IMR-90 (cell line): ENCODE measurements at regions not wholly inside any gene's neighbourhood (a gene's known extent, or its start where the extent isn't known, plus 50 kb on each side); places are given as distances from the start of the nearest gene placed in this dataset.

Experiments used
- ATAC-seq: fragments of 200-7000 bp; cut with Tn5 transposase; 2 replicates; pipeline ENCODE4 v1.9.1; 2020; ENCODE audit warnings: low read depth, mild to moderate bottlenecking, moderate library complexity
- BruUV-seq: library from RNA; stranded (reverse); fragments of 400-500 nt; replicated peaks from 2 replicates; lab custom pipeline; 2021; lab: Mats Ljungman, UMichigan
- CTCF ChIA-PET: fragments of 300-600 bp; formaldehyde crosslinking; extraction: SDS; loops from one replicate; lab custom pipeline; 2021; ENCODE audit warnings: antibody characterized with exemption; lab: Yijun Ruan, JAX
- POLR2A ChIA-PET: fragments of 300-600 bp; sonication (Branson Sonifier 250); formaldehyde crosslinking; loops from one replicate; lab custom pipeline; 2022; ENCODE audit warnings: antibody characterized with exemption; ENCODE audit not compliant: unreplicated experiment; lab: Charles Lee
- DNase-seq: peaks from one replicate; pipeline ENCODE4 v3.0.0; 2013
- H2AFZ ChIP-seq: replicated peaks from 2 replicates; pipeline ENCODE3; 2013; ENCODE audit warnings: low read length, mild to moderate bottlenecking; ENCODE audit not compliant: poor library complexity
- H2AK5ac ChIP-seq: 2 replicates; pipeline ENCODE4 v1.6.1; 2013; ENCODE audit warnings: low read depth, low read length, inconsistent platforms
- H2AK9ac ChIP-seq: replicated peaks from 2 replicates; pipeline ENCODE3; 2013; ENCODE audit warnings: mild to moderate bottlenecking, low read depth, low read length, moderate library complexity; ENCODE audit not compliant: poor library complexity
- H2BK120ac ChIP-seq: 2 replicates; pipeline ENCODE4 v1.6.1; 2013; ENCODE audit warnings: low read depth, low read length, inconsistent platforms
- H2BK15ac ChIP-seq: 3 replicates; pipeline ENCODE4 v1.6.1; 2013; ENCODE audit warnings: low read depth, low read length, inconsistent platforms
- H2BK20ac ChIP-seq: 2 replicates; pipeline ENCODE4 v1.6.1; 2013; ENCODE audit warnings: low read depth, mild to moderate bottlenecking, inconsistent platforms, low read length, moderate library complexity
- H2BK5ac ChIP-seq: 2 replicates; pipeline ENCODE4 v1.6.1; 2013; ENCODE audit warnings: mild to moderate bottlenecking, low read depth, low read length, inconsistent platforms; ENCODE audit not compliant: poor library complexity, severe bottlenecking
- H3K14ac ChIP-seq: replicated peaks from 2 replicates; pipeline ENCODE4 v1.6.1; 2013; ENCODE audit warnings: low read depth, low read length, inconsistent platforms
- H3K18ac ChIP-seq: 2 replicates; pipeline ENCODE4 v1.6.1; 2013; ENCODE audit warnings: low read depth, low read length, control low read depth
- H3K23ac ChIP-seq: 2 replicates; pipeline ENCODE4 v1.6.1; 2013; ENCODE audit warnings: low read depth, low read length, inconsistent platforms
- H3K27ac ChIP-seq: 2 replicates; pipeline ENCODE4 v1.5.1; 2013; ENCODE audit warnings: mild to moderate bottlenecking, control low read depth, low read length; ENCODE audit not compliant: insufficient read depth
- H3K27me3 ChIP-seq: 2 replicates; pipeline ENCODE4 v1.6.1; 2013; ENCODE audit warnings: low read length; ENCODE audit not compliant: control insufficient read depth, insufficient read depth
- H3K36me3 ChIP-seq: 2 replicates; pipeline ENCODE4 v1.6.1; 2013; ENCODE audit warnings: low read length, mixed read lengths; ENCODE audit not compliant: control insufficient read depth, insufficient read depth
- H3K4ac ChIP-seq: 2 replicates; pipeline ENCODE4 v1.6.1; 2013; ENCODE audit warnings: low read depth, low read length, inconsistent platforms
- H3K4me1 ChIP-seq: 2 replicates; pipeline ENCODE4 v1.6.1; 2013; ENCODE audit warnings: low read length, mixed read lengths; ENCODE audit not compliant: control insufficient read depth, insufficient read depth
- H3K4me2 ChIP-seq: 2 replicates; pipeline ENCODE4 v1.6.1; 2013; ENCODE audit warnings: low read depth, mild to moderate bottlenecking, control low read depth, low read length, moderate library complexity
- H3K4me3 ChIP-seq: 2 replicates; pipeline ENCODE4 v1.5.1; 2013; ENCODE audit warnings: low read depth, mild to moderate bottlenecking, control low read depth, low read length, moderate library complexity; ENCODE audit not compliant: insufficient read depth
- H3K56ac ChIP-seq: 2 replicates; pipeline ENCODE4 v1.6.1; 2013; ENCODE audit warnings: low read length, inconsistent platforms; ENCODE audit not compliant: insufficient read depth; ENCODE audit errors: extremely low read depth
- H3K79me1 ChIP-seq, 2 experiments: 2 replicates each; pipeline ENCODE4 v1.6.1; 2013; ENCODE audit warnings: low read length in 2 of 2, inconsistent platforms in 1 of 2, low read depth in 1 of 2
- H3K9ac ChIP-seq: 2 replicates; pipeline ENCODE4 v1.6.1; 2013; ENCODE audit warnings: low read depth, low read length, control low read depth
- H3K9me1 ChIP-seq: 2 replicates; pipeline ENCODE4 v1.6.1; 2013; ENCODE audit warnings: low read length, inconsistent platforms; ENCODE audit not compliant: insufficient read depth
- H3K9me3 ChIP-seq: 2 replicates; pipeline ENCODE4 v1.6.1; 2013; ENCODE audit warnings: low read length; ENCODE audit not compliant: control insufficient read depth, insufficient read depth
- H4K20me1 ChIP-seq: 2 replicates; pipeline ENCODE4 v1.6.1; 2013; ENCODE audit warnings: low read length, inconsistent platforms; ENCODE audit not compliant: insufficient read depth
- H4K5ac ChIP-seq: 2 replicates; pipeline ENCODE4 v1.6.1; 2013; ENCODE audit warnings: mild to moderate bottlenecking, low read depth, low read length, control low read depth
- H4K8ac ChIP-seq, 2 experiments: 2 replicates each; pipeline ENCODE4 v1.6.1; 2013; ENCODE audit warnings: low read depth in 2 of 2, low read length in 2 of 2, control low read depth in 1 of 2, inconsistent platforms in 1 of 2
- H4K91ac ChIP-seq: 2 replicates; pipeline ENCODE4 v1.6.1; 2013; ENCODE audit warnings: low read depth, low read length, inconsistent platforms; ENCODE audit not compliant: insufficient read depth
- BHLHE40 ChIP-seq: fragments of 150-350 bp; IDR thresholded peaks from 2 replicates; pipeline ENCODE4 v1.6.1; 2016; ENCODE audit warnings: mild to moderate bottlenecking, low read depth, low read length
- CEBPB ChIP-seq: IDR thresholded peaks from 2 replicates; pipeline ENCODE4 v1.6.1; 2012; ENCODE audit warnings: low read depth, low read length, improper control_type of control experiment
- CHD1 ChIP-seq: IDR thresholded peaks from 2 replicates; pipeline ENCODE4 v1.6.1; 2012; ENCODE audit warnings: low read depth, low read length, improper control_type of control experiment
- ELK1 ChIP-seq: fragments of 150-350 bp; IDR thresholded peaks from 2 replicates; pipeline ENCODE4 v1.6.1; 2016; ENCODE audit warnings: low read depth, mild to moderate bottlenecking, low read length, moderate library complexity, borderline replicate concordance
- FOS ChIP-seq: fragments of 150-350 bp; IDR thresholded peaks from 2 replicates; pipeline ENCODE4 v1.6.1; 2016; ENCODE audit warnings: low read depth, low read length
- MAZ ChIP-seq: IDR thresholded peaks from 2 replicates; pipeline ENCODE4 v1.6.1; 2012; ENCODE audit warnings: low read depth, mild to moderate bottlenecking, low read length, improper control_type of control experiment, moderate library complexity, borderline replicate concordance
- NFE2L2 ChIP-seq: fragments of 150-350 bp; IDR thresholded peaks from 2 replicates; pipeline ENCODE4 v1.6.1; 2016; ENCODE audit warnings: low read depth, mild to moderate bottlenecking, low read length
- RAD21 ChIP-seq: IDR thresholded peaks from 2 replicates; pipeline ENCODE4 v1.6.1; 2012; ENCODE audit warnings: low read length, improper control_type of control experiment
- RCOR1 ChIP-seq: IDR thresholded peaks from 2 replicates; pipeline ENCODE4 v1.6.1; 2012; ENCODE audit warnings: mild to moderate bottlenecking, low read length, improper control_type of control experiment; ENCODE audit not compliant: insufficient replicate concordance
- RFX5 ChIP-seq: IDR thresholded peaks from 2 replicates; pipeline ENCODE4 v1.8.0; 2012; ENCODE audit warnings: low read depth, mild to moderate bottlenecking, low read length, moderate library complexity
- SMC3 ChIP-seq: fragments of 150-350 bp; IDR thresholded peaks from 2 replicates; pipeline ENCODE4 v1.6.1; 2016; ENCODE audit warnings: low read depth, mild to moderate bottlenecking, antibody characterized with exemption, low read length, moderate library complexity
- WGBS, 2 experiments: methylation state at CpG; one replicate each; pipeline versions ENCODE4 v1.1.5 to v1.1.7; 2013; ENCODE audit warnings: missing lambda C conversion rate in 2 of 2; ENCODE audit not compliant: insufficient read length in 1 of 2; ENCODE audit errors: extremely low coverage in 2 of 2; 5-methylcytosine and 5-hydroxymethylcytosine counted together
- dilution Hi-C: fragments of 300-500 bp; cut with HindIII; formaldehyde crosslinking; loops from one replicate; pipeline ENCODE4 v1.14.3; 2018; ENCODE audit warnings: low sequenced_read_pairs; ENCODE audit not compliant: unreplicated experiment
- in situ Hi-C: fragments of 300-500 bp; cut with MboI; formaldehyde crosslinking; loops from 3 replicates; pipeline ENCODE4 v1.14.3; 2019; ENCODE audit warnings: low sequenced_read_pairs, inconsistent platforms, mixed read lengths
- intact Hi-C: fragments of 100-400 bp; cut with micrococcal nuclease; formaldehyde crosslinking; loops from 2 replicates; pipeline ENCODE4 v1.10.0; 2022
- TF ChIP-seq, protein P1 (sequence below): fragments of 150-350 bp; IDR thresholded peaks from 2 replicates; pipeline ENCODE4 v1.6.1; 2017; ENCODE audit warnings: mild to moderate bottlenecking, antibody characterized with exemption, low read length, low read depth
- TF ChIP-seq, protein P2 (sequence below): conservative IDR thresholded peaks from 2 replicates; pipeline ENCODE4 v1.5.1; 2012; ENCODE audit warnings: mild to moderate bottlenecking, low read depth, low read length, improper control_type of control experiment

- WGBS, 2 experiments = 92% methylated on average over 4 of the region's 10 CpGs; no CpG with 5 or more reads in 1 of the 2 experiments
- ChIA-PET CTCF (no interaction called here), POLR2A (no interaction called here)
- H2BK120ac ChIP-seq = no peak overlapping the region
- H3K4me2 ChIP-seq = no peak overlapping the region
- no peak overlapping the region for H4K91ac ChIP-seq
- no peak overlapping the region for H2AK9ac ChIP-seq
- in situ Hi-C loops (no loop called here), dilution Hi-C loops (no loop called here), intact Hi-C loops (no loop called here)
- no peak for TF ChIP-seq MAZ
- TF ChIP-seq ELK1 = no peak
- TF ChIP-seq FOS = no peak
- TF ChIP-seq BHLHE40 = no peak
- TF ChIP-seq RFX5 = no peak
- TF ChIP-seq CHD1 = no peak
- TF ChIP-seq SMC3 = no peak
- TF ChIP-seq, protein P1, sequence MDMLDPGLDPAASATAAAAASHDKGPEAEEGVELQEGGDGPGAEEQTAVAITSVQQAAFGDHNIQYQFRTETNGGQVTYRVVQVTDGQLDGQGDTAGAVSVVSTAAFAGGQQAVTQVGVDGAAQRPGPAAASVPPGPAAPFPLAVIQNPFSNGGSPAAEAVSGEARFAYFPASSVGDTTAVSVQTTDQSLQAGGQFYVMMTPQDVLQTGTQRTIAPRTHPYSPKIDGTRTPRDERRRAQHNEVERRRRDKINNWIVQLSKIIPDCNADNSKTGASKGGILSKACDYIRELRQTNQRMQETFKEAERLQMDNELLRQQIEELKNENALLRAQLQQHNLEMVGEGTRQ = no peak
- TF ChIP-seq RCOR1 = no peak
- TF ChIP-seq, protein P2, sequence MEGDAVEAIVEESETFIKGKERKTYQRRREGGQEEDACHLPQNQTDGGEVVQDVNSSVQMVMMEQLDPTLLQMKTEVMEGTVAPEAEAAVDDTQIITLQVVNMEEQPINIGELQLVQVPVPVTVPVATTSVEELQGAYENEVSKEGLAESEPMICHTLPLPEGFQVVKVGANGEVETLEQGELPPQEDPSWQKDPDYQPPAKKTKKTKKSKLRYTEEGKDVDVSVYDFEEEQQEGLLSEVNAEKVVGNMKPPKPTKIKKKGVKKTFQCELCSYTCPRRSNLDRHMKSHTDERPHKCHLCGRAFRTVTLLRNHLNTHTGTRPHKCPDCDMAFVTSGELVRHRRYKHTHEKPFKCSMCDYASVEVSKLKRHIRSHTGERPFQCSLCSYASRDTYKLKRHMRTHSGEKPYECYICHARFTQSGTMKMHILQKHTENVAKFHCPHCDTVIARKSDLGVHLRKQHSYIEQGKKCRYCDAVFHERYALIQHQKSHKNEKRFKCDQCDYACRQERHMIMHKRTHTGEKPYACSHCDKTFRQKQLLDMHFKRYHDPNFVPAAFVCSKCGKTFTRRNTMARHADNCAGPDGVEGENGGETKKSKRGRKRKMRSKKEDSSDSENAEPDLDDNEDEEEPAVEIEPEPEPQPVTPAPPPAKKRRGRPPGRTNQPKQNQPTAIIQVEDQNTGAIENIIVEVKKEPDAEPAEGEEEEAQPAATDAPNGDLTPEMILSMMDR = no peak
- no peak for TF ChIP-seq RAD21
- TF ChIP-seq CEBPB = no peak
- TF ChIP-seq NFE2L2 = no peak
- H3K14ac ChIP-seq = no peak overlapping the region
- H3K23ac ChIP-seq = no peak overlapping the region
- no peak overlapping the region for H3K56ac ChIP-seq
- H4K8ac ChIP-seq = no peak overlapping the region
- H2BK5ac ChIP-seq = no peak overlapping the region
- H3K9me1 ChIP-seq = peaks cover 5% of the 10 kb centered on the region; the same call in 1 of the 2 replicates
- no peaks in the 10 kb centered on the region for H3K79me1 ChIP-seq
- H3K27ac ChIP-seq = no peak overlapping the region
- peaks cover 5% of the 10 kb centered on the region; the same call in 1 of the 2 replicates for H3K4me1 ChIP-seq
- BruUV-seq = no TSS peak
- H2AFZ ChIP-seq = no peak overlapping the region
- H3K4ac ChIP-seq = no peak overlapping the region
- H3K18ac ChIP-seq = no peak overlapping the region
- H4K20me1 ChIP-seq = no peaks in the 10 kb centered on the region
- no peak overlapping the region for H2BK15ac ChIP-seq
- no peak overlapping the region for H2BK20ac ChIP-seq
- no peak overlapping the region for H3K4me3 ChIP-seq
- no peak overlapping the region for H3K9ac ChIP-seq
- DNase-seq (no peak), ATAC-seq (no peak)
- no peaks in the 10 kb centered on the region for H3K9me3 ChIP-seq
- no peak overlapping the region for H2AK5ac ChIP-seq
- H3K36me3 ChIP-seq = no peaks in the 10 kb centered on the region
- no peak overlapping the region for H4K5ac ChIP-seq
- H3K27me3 ChIP-seq = no peaks in the 10 kb centered on the region
Observed at GRCh38 chr2:128384446-128384845, 65.8 kb upstream of the HS6ST1 start.
